HL-60 (cell line): ENCODE measurements at regions not wholly inside any gene's neighbourhood (a gene's known extent, or its start where the extent isn't known, plus 50 kb on each side); places are given as distances from the start of the nearest gene placed in this dataset.

ENCODE experiments used
- CTCF ChIP-seq: IDR thresholded peaks from one replicate; pipeline ENCODE4 v1.5.1; 2011; ENCODE audit warnings: low read length, control low read depth, inconsistent platforms; ENCODE audit not compliant: insufficient read depth
- REST ChIP-seq: IDR thresholded peaks from 2 replicates; pipeline ENCODE4 v1.6.1; 2012; ENCODE audit warnings: low read depth; ENCODE audit not compliant: insufficient replicate concordance

- TF ChIP-seq CTCF (no peak), REST (no peak)
Observed at GRCh38 chr10:59098831-59099452, 77.5 kb upstream of the PHYHIPL start.
